ENCODE measurements at regions not wholly inside any gene's neighbourhood (a gene's known extent, or its start where the extent isn't known, plus 50 kb on each side); places are given as distances from the start of the nearest gene placed in this dataset.
A peak's percentile ranks its signal among the peaks of the same experiment; 100 is the strongest.
"Not testable (repeated sequence)": the region's sequence is repeated elsewhere in the genome, so short reads cannot be mapped to it uniquely, and the experiment has no call there.

GRCh38 chr10:109732254-109732965 lies 190.9 kb downstream of the XPNPEP1 start:
- DNase-seq (ENCODE audit: low read depth) = no peak

- not testable (repeated sequence) for DNase-seq (ENCODE audit: low read depth)
Observed at GRCh38 chr10:109729895-109730294, 193.4 kb downstream of the XPNPEP1 start.

- DNase-seq (ENCODE audit: low read depth) = no peak
Observed at GRCh38 chr10:109727436-109727835, 195.9 kb downstream of the XPNPEP1 start.

- no peak for DNase-seq (ENCODE audit: low read depth)
Observed at GRCh38 chr10:109726473-109726872, 196.8 kb downstream of the XPNPEP1 start.

GRCh38 chr10:109723305-109723704 lies 200.0 kb downstream of the XPNPEP1 start:
- no peak for DNase-seq (ENCODE audit: low read depth)

- DNase-seq (ENCODE audit: low read depth) = no peak
Observed at GRCh38 chr10:109721453-109722064, 201.8 kb downstream of the XPNPEP1 start.

- DNase-seq (ENCODE audit: low read depth) = no peak
Observed at GRCh38 chr10:109706026-109706560, 217.2 kb downstream of the XPNPEP1 start.

- peak; percentile 1 for DNase-seq (ENCODE audit: low read depth)
Observed at GRCh38 chr10:109701633-109702215, 221.6 kb downstream of the XPNPEP1 start.

GRCh38 chr10:109698882-109699664 lies 224.2 kb downstream of the XPNPEP1 start:
- no peak for DNase-seq (ENCODE audit: low read depth)

GRCh38 chr10:109698086-109698485 lies 225.2 kb downstream of the XPNPEP1 start:
- no peak for DNase-seq (ENCODE audit: low read depth)

- DNase-seq (ENCODE audit: low read depth) = no peak
Observed at GRCh38 chr10:109696981-109697775, 226.1 kb downstream of the XPNPEP1 start.

GRCh38 chr10:109696462-109696861 lies 226.8 kb downstream of the XPNPEP1 start:
- no peak for DNase-seq (ENCODE audit: low read depth)

- no peak for DNase-seq (ENCODE audit: low read depth)
Observed at GRCh38 chr10:109695988-109696387, 227.3 kb downstream of the XPNPEP1 start.

GRCh38 chr10:109689785-109690184 lies 233.5 kb downstream of the XPNPEP1 start:
- no peak for DNase-seq (ENCODE audit: low read depth)

GRCh38 chr10:109679478-109679877 lies 243.8 kb downstream of the XPNPEP1 start:
- DNase-seq (ENCODE audit: low read depth) = no peak

GRCh38 chr10:109678857-109679256 lies 244.5 kb downstream of the XPNPEP1 start:
- DNase-seq (ENCODE audit: low read depth) = no peak

- no peak for DNase-seq (ENCODE audit: low read depth)
Observed at GRCh38 chr10:109676703-109677102, 246.6 kb downstream of the XPNPEP1 start.

- no peak for DNase-seq (ENCODE audit: low read depth)
Observed at GRCh38 chr10:109668703-109669102, 254.6 kb downstream of the XPNPEP1 start.

- DNase-seq (ENCODE audit: low read depth) = no peak
Observed at GRCh38 chr10:109668154-109668665, 255.1 kb downstream of the XPNPEP1 start.

- no peak for DNase-seq (ENCODE audit: low read depth)
Observed at GRCh38 chr10:109665321-109665720, 258.0 kb downstream of the XPNPEP1 start.

GRCh38 chr10:109664554-109664953 lies 258.8 kb downstream of the XPNPEP1 start:
- no peak for DNase-seq (ENCODE audit: low read depth)
